Coronary artery (tissue), 2 donors: ENCODE measurements at regions not wholly inside any gene's neighbourhood (a gene's known extent, or its start where the extent isn't known, plus 50 kb on each side); places are given as distances from the start of the nearest gene placed in this dataset.

Experiments
- DNase-seq: peaks from one replicate; pipeline ENCODE4 v3.0.0-alpha.2; 2017; ENCODE audit warnings: low spot score
- H3K27ac ChIP-seq, 2 donors: fragments of 200-600 bp; sonication (generic); one replicate each; pipeline ENCODE4 v1.5.1; 2016 to 2019
- H3K4me3 ChIP-seq: fragments of 200-600 bp; sonication (generic); 2 replicates; pipeline ENCODE4 v1.5.1; 2016; ENCODE audit warnings: mild to moderate bottlenecking, moderate library complexity
- CTCF ChIP-seq: fragments of 200-600 bp; sonication (generic); IDR thresholded peaks from one replicate; pipeline ENCODE4 v1.5.1; 2019; ENCODE audit warnings: antibody characterized with exemption

- H3K27ac ChIP-seq: no peak overlapping the region
- no peak for TF ChIP-seq CTCF
- no peak for DNase-seq
- H3K4me3 ChIP-seq: no peak overlapping the region
Observed at GRCh38 chr2:8132351-8132831, 549.5 kb upstream of the ID2 start.

- no peak for TF ChIP-seq CTCF
- DNase-seq: no peak
- Histone ChIP-seq H3K4me3 (no peak overlapping the region), H3K27ac (no peak overlapping the region)
Observed at GRCh38 chr2:8132879-8133278, 549.0 kb upstream of the ID2 start.

- TF ChIP-seq CTCF: no peak
- DNase-seq: no peak
- no peak overlapping the region for H3K4me3 ChIP-seq
- no peak overlapping the region for H3K27ac ChIP-seq
Observed at GRCh38 chr2:8133363-8133762, 548.5 kb upstream of the ID2 start.

DNA sequence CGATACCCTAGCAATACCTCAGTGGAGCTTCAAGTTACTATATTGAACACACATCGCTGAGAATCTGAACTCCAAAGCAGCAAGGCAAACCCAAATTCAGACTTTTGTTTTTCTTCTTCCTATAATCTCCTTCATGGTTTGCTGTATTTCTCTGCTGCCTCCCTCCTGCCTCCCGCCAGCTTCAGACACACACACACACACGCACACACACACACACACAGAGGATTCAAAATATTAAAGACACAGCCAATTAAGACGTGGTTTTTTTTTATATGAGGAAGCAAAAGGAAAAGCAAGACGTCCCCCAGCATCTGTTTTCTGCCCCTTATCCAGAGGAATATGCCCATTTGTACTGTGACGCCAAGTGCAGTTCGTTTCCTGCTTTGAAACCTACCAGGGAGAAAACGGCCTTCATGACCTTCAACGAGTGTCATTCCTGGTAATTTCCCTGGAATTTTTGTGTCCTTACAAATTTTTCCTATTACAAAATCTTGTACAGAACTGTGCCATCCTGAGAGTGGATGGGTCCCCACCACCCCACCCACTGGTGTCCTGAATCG lies 547.9 kb upstream of the ID2 start:
- H3K4me3 ChIP-seq: no peak overlapping the region
- no peak overlapping the region for H3K27ac ChIP-seq
- no peak for DNase-seq
- no peak for TF ChIP-seq CTCF

GRCh38 chr2:8134473-8134932 lies 547.4 kb upstream of the ID2 start:
- Histone ChIP-seq H3K27ac (no peak overlapping the region), H3K4me3 (no peak overlapping the region)
- TF ChIP-seq CTCF: no peak
- DNase-seq: no peak

DNA sequence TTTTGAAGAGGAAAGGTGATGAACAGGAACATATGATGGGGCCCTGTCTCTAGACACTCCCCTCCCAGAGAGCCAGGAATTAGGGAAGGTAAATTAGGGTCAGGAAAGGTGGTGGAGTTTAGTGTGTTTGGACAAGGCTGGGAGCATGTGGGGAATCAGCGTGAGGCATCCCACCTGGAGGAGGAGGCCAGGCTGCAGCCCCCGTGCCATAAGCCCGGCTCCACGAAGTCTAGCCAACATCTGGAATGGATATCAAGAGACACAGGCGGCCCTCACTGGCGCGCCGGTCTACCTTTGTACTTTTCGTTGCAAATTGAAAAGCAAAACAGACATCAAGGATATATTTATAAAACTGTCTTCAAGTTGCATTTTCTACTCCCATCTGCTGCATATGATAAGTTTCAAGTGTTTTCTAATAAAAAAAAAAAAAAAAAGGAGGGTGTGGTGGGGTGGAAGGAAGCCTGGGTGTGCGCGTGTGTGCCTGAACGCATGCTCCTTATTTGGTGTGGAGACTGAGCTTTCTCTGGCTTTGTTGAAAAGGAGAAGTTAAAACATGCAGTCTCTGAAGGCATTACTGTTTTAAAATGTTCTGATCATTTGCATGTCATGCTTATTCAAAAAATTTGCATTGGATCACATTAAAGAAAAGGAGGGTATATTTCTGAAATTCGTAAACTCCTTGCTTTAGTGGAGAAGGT lies 546.7 kb upstream of the ID2 start:
- no peak for TF ChIP-seq CTCF
- DNase-seq: no peak
- no peak overlapping the region for H3K27ac ChIP-seq
- H3K4me3 ChIP-seq: no peak overlapping the region

GRCh38 chr2:8137801-8138200 lies 544.1 kb upstream of the ID2 start:
- Histone ChIP-seq H3K4me3 (no peak overlapping the region), H3K27ac (no peak overlapping the region)
- DNase-seq: no peak
- no peak for TF ChIP-seq CTCF
